HG03575 (cell line): ENCODE measurements at regions not wholly inside any gene's neighbourhood (a gene's known extent, or its start where the extent isn't known, plus 50 kb on each side); places are given as distances from the start of the nearest gene placed in this dataset.

ENCODE experiments used
- ATAC-seq: cut with Tn5 transposase; IDR thresholded peaks from one replicate; pipeline ENCODE4 v1.9.1; 2021; ENCODE audit not compliant: unreplicated experiment, insufficient number of reproducible peaks, low FRiP score; ENCODE audit errors: extremely low read depth

GRCh38 chr5:39513236-39513635 lies 88.5 kb upstream of the DAB2 start:
- no peak for ATAC-seq

- ATAC-seq, result no peak
These were observed 81.4 kb upstream of the DAB2 start for GRCh38 chr5:39506211-39506610.

GRCh38 chr5:39505791-39506190 lies 81.0 kb upstream of the DAB2 start:
- no peak for ATAC-seq

- ATAC-seq, result no peak
These were observed 80.6 kb upstream of the DAB2 start for GRCh38 chr5:39505363-39505762.

GRCh38 chr5:39503155-39503554 lies 78.4 kb upstream of the DAB2 start:
- no peak for ATAC-seq

- no peak for ATAC-seq
These were observed 77.9 kb upstream of the DAB2 start for GRCh38 chr5:39502704-39503103.

GRCh38 chr5:39501397-39501796 lies 76.6 kb upstream of the DAB2 start:
- ATAC-seq, result no peak

GRCh38 chr5:39500551-39501175 lies 75.9 kb upstream of the DAB2 start:
- no peak for ATAC-seq

- ATAC-seq, result no peak
These were observed 73.6 kb upstream of the DAB2 start for GRCh38 chr5:39498278-39498952.

- ATAC-seq, result no peak
These were observed 72.5 kb upstream of the DAB2 start for GRCh38 chr5:39497322-39497721.

GRCh38 chr5:39495227-39495626 lies 70.4 kb upstream of the DAB2 start:
- no peak for ATAC-seq

- no peak for ATAC-seq
These were observed 69.8 kb upstream of the DAB2 start for GRCh38 chr5:39494534-39494933.

- ATAC-seq, result no peak
These were observed 69.3 kb upstream of the DAB2 start for GRCh38 chr5:39494107-39494510.

GRCh38 chr5:39491210-39491609 lies 66.4 kb upstream of the DAB2 start:
- no peak for ATAC-seq

- no peak for ATAC-seq
These were observed 64.5 kb upstream of the DAB2 start for GRCh38 chr5:39489263-39489662.

- no peak for ATAC-seq
These were observed 62.0 kb upstream of the DAB2 start for GRCh38 chr5:39486790-39487189.

GRCh38 chr5:39486361-39486760 lies 61.6 kb upstream of the DAB2 start:
- ATAC-seq, result no peak

- no peak for ATAC-seq
These were observed 60.3 kb upstream of the DAB2 start for GRCh38 chr5:39485079-39485478.

- no peak for ATAC-seq
These were observed 59.9 kb upstream of the DAB2 start for GRCh38 chr5:39484673-39485072.

GRCh38 chr5:39482098-39482497 lies 57.3 kb upstream of the DAB2 start:
- ATAC-seq, result no peak

- ATAC-seq, result no peak
These were observed 54.8 kb upstream of the DAB2 start for GRCh38 chr5:39479537-39479936.
